ENCODE measurements at regions not wholly inside any gene's neighbourhood (a gene's known extent, or its start where the extent isn't known, plus 50 kb on each side); places are given as distances from the start of the nearest gene placed in this dataset.

DNA sequence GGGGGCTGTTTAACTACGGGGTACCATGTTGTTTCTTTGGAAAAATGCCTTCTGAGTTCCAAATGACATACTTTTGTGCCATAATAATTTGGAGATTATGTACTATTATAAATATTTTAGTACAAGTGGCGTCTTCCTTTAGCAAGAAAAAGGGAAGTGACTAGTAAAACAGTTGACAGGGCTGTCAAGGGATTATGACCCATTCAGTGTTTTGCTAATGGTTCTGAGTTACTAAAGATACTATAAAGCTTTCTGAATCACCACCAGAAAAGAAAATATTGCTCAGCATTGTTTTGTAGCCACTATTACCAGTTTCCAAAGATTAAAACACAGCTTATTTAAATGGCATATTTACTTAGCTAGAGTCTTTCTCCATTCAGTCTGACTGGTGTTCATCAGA, 334.9 kb downstream of the SNAPC1 start:
- TF ChIP-seq, protein P1, sequence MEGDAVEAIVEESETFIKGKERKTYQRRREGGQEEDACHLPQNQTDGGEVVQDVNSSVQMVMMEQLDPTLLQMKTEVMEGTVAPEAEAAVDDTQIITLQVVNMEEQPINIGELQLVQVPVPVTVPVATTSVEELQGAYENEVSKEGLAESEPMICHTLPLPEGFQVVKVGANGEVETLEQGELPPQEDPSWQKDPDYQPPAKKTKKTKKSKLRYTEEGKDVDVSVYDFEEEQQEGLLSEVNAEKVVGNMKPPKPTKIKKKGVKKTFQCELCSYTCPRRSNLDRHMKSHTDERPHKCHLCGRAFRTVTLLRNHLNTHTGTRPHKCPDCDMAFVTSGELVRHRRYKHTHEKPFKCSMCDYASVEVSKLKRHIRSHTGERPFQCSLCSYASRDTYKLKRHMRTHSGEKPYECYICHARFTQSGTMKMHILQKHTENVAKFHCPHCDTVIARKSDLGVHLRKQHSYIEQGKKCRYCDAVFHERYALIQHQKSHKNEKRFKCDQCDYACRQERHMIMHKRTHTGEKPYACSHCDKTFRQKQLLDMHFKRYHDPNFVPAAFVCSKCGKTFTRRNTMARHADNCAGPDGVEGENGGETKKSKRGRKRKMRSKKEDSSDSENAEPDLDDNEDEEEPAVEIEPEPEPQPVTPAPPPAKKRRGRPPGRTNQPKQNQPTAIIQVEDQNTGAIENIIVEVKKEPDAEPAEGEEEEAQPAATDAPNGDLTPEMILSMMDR (IDR thresholded peaks at IDR 0.05) = no peak
- no peak overlapping the region for H3K4me3 Mint-ChIP-seq (ENCODE audit: unreplicated experiment)
- no peaks in the 10 kb centered on the region for H3K27me3 Mint-ChIP-seq (ENCODE audit: unreplicated experiment)
- H3K9me3 Mint-ChIP-seq (ENCODE audit: unreplicated experiment) = no peaks in the 10 kb centered on the region
- H3K27ac Mint-ChIP-seq (ENCODE audit: unreplicated experiment) = no peak overlapping the region
- H3K4me1 Mint-ChIP-seq (ENCODE audit: unreplicated experiment) = peaks cover 4% of the 10 kb centered on the region
- no peaks in the 10 kb centered on the region for H3K36me3 Mint-ChIP-seq (ENCODE audit: unreplicated experiment)
- no peak for DNase-seq (ENCODE audit: extremely low spot score, unreplicated experiment)

GRCh38 chr14:62097824-62098223, 335.6 kb downstream of the SNAPC1 start:
- H3K27ac Mint-ChIP-seq (ENCODE audit: unreplicated experiment) = no peak overlapping the region
- TF ChIP-seq, protein P1 (IDR thresholded peaks at IDR 0.05) = no peak
- H3K27me3 Mint-ChIP-seq (ENCODE audit: unreplicated experiment) = no peaks in the 10 kb centered on the region
- no peak for DNase-seq (ENCODE audit: extremely low spot score, unreplicated experiment)
- H3K9me3 Mint-ChIP-seq (ENCODE audit: unreplicated experiment) = no peaks in the 10 kb centered on the region
- H3K36me3 Mint-ChIP-seq (ENCODE audit: unreplicated experiment) = no peaks in the 10 kb centered on the region
- no peak overlapping the region for H3K4me3 Mint-ChIP-seq (ENCODE audit: unreplicated experiment)
- H3K4me1 Mint-ChIP-seq (ENCODE audit: unreplicated experiment) = peaks cover 4% of the 10 kb centered on the region

GRCh38 chr14:62098357-62098756, 336.1 kb downstream of the SNAPC1 start:
- no peak for DNase-seq (ENCODE audit: extremely low spot score, unreplicated experiment)
- H3K9me3 Mint-ChIP-seq (ENCODE audit: unreplicated experiment) = no peaks in the 10 kb centered on the region
- no peak overlapping the region for H3K4me3 Mint-ChIP-seq (ENCODE audit: unreplicated experiment)
- no peak overlapping the region for H3K27ac Mint-ChIP-seq (ENCODE audit: unreplicated experiment)
- H3K27me3 Mint-ChIP-seq (ENCODE audit: unreplicated experiment) = no peaks in the 10 kb centered on the region
- peaks cover 4% of the 10 kb centered on the region for H3K4me1 Mint-ChIP-seq (ENCODE audit: unreplicated experiment)
- TF ChIP-seq, protein P1 (IDR thresholded peaks at IDR 0.05) = no peak
- H3K36me3 Mint-ChIP-seq (ENCODE audit: unreplicated experiment) = no peaks in the 10 kb centered on the region

DNA sequence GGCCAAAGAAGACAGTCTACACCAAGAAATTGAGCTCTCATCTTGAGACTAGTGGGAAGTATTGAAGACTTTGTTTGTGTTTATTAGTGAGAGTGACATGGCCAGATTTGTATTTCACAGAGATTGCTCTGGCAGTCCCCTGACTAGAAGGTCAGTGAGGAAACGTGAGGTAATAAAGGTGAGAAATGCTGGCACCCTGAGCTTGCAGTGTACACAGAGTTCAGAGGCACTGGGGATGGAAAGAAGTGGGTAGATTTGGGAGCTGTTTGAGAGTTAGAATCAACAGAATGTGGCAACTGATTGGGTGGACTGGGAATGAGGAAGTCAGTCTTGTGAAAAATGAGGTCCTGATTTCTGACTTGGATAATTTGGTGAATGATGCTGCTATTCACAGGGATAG, 336.9 kb downstream of the SNAPC1 start:
- Mint-ChIP-seq H3K9me3 (ENCODE audit: unreplicated experiment) (no peaks in the 10 kb centered on the region), H3K27me3 (ENCODE audit: unreplicated experiment) (no peaks in the 10 kb centered on the region), H3K36me3 (ENCODE audit: unreplicated experiment) (no peaks in the 10 kb centered on the region), H3K4me1 (ENCODE audit: unreplicated experiment) (peaks cover 4% of the 10 kb centered on the region), H3K4me3 (ENCODE audit: unreplicated experiment) (no peak overlapping the region), H3K27ac (ENCODE audit: unreplicated experiment) (no peak overlapping the region)
- DNase-seq (ENCODE audit: extremely low spot score, unreplicated experiment) = no peak
- TF ChIP-seq, protein P1 (IDR thresholded peaks at IDR 0.05) = no peak

GRCh38 chr14:62101189-62101588, 339.0 kb downstream of the SNAPC1 start:
- no peaks in the 10 kb centered on the region for H3K9me3 Mint-ChIP-seq (ENCODE audit: unreplicated experiment)
- H3K36me3 Mint-ChIP-seq (ENCODE audit: unreplicated experiment) = no peaks in the 10 kb centered on the region
- peaks cover 4% of the 10 kb centered on the region for H3K4me1 Mint-ChIP-seq (ENCODE audit: unreplicated experiment)
- TF ChIP-seq, protein P1 (IDR thresholded peaks at IDR 0.05) = no peak
- no peak overlapping the region for H3K4me3 Mint-ChIP-seq (ENCODE audit: unreplicated experiment)
- H3K27me3 Mint-ChIP-seq (ENCODE audit: unreplicated experiment) = no peaks in the 10 kb centered on the region
- no peak for DNase-seq (ENCODE audit: extremely low spot score, unreplicated experiment)
- no peak overlapping the region for H3K27ac Mint-ChIP-seq (ENCODE audit: unreplicated experiment)
